NT2/D1 (cell line): ENCODE measurements at regions not wholly inside any gene's neighbourhood (a gene's known extent, or its start where the extent isn't known, plus 50 kb on each side); places are given as distances from the start of the nearest gene placed in this dataset.

Source experiments
- DNase-seq: peaks from one replicate; pipeline ENCODE4 v3.0.0-alpha.2; 2011; ENCODE audit warnings: low read depth, low spot score
- H3K27me3 ChIP-seq: 2 replicates; pipeline ENCODE4 v1.6.0; 2011; ENCODE audit warnings: mild to moderate bottlenecking; ENCODE audit not compliant: insufficient read length, insufficient read depth
- H3K36me3 ChIP-seq: 2 replicates; pipeline ENCODE4 v1.6.1; 2011; ENCODE audit warnings: mild to moderate bottlenecking, low read length, mixed read lengths; ENCODE audit not compliant: insufficient read depth, insufficient read length
- H3K4me1 ChIP-seq: 2 replicates; pipeline ENCODE4 v1.5.1; 2011; ENCODE audit not compliant: insufficient read depth, insufficient read length
- H3K4me3 ChIP-seq: 2 replicates; pipeline ENCODE4 v1.5.1; 2011; ENCODE audit warnings: low read depth; ENCODE audit not compliant: insufficient read length
- H3K9ac ChIP-seq: 2 replicates; pipeline ENCODE4 v1.6.0; 2011; ENCODE audit warnings: low read depth; ENCODE audit not compliant: insufficient read length
- H3K9me3 ChIP-seq: 2 replicates; pipeline ENCODE4 v1.5.1; 2011; ENCODE audit warnings: mild to moderate bottlenecking, low read length; ENCODE audit not compliant: insufficient read depth
- SUZ12 ChIP-seq: IDR thresholded peaks from 2 replicates; pipeline ENCODE4 v1.6.1; 2011; ENCODE audit not compliant: insufficient read length, insufficient read depth; ENCODE audit errors: extremely low read depth
- YY1 ChIP-seq: IDR thresholded peaks from 2 replicates; pipeline ENCODE4 v1.6.1; 2011; ENCODE audit not compliant: insufficient read length, insufficient read depth
- ZNF274 ChIP-seq: IDR thresholded peaks from 2 replicates; pipeline ENCODE4 v1.6.1; 2011; ENCODE audit warnings: mild to moderate bottlenecking, low read depth, low read length

DNA sequence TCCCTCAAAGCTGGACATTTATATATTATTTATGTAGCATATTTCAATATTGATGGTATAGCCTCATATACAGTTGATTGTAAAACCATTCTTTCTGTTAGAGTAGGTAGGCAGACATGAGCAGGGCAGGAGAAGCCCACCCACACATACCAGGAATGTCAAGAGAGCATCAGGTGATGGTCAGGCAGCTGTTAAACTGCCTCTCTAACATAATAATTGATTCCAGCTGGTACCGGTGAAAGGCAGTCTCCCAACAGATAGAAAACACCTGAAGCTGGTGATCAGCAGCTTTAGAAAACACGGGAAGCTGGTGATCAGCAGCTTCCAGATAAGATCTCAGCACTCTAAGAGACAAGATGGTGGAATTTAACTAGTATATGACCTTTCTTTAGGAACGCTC lies 132.9 kb downstream of the SLITRK6 start:
- no peaks in the 10 kb centered on the region for H3K4me1 ChIP-seq
- TF ChIP-seq SUZ12 (no peak), YY1 (no peak), ZNF274 (no peak)
- H3K9me3 ChIP-seq: no peaks in the 10 kb centered on the region
- H3K27me3 ChIP-seq: no peaks in the 10 kb centered on the region
- no peak overlapping the region for H3K4me3 ChIP-seq
- H3K36me3 ChIP-seq: no peaks in the 10 kb centered on the region
- DNase-seq: peak; percentile 5
- no peak overlapping the region for H3K9ac ChIP-seq

DNA sequence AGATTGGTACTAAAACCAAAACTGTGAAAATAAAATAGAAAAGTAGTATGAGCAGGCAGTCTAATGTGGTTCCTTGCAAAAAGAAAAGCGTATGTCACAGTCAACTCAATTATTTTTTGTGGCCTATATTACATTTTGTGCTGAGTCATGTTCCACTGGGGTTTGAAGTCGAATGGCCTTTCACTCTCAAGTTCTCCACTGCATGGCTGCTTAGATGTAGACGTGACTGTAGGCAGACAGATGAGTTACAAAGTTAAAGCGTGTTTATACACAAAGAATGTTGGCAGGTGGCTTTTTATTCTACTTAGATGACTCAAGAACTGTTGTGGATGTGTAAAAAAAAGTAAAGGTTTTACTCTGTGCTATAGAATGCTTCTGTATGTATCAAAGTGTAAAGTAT lies 133.9 kb downstream of the SLITRK6 start:
- Histone ChIP-seq H3K4me3 (no peak overlapping the region), H3K9ac (no peak overlapping the region), H3K4me1 (no peaks in the 10 kb centered on the region), H3K27me3 (no peaks in the 10 kb centered on the region), H3K36me3 (no peaks in the 10 kb centered on the region), H3K9me3 (no peaks in the 10 kb centered on the region)
- DNase-seq: no peak
- TF ChIP-seq SUZ12 (no peak), ZNF274 (no peak), YY1 (no peak)

- DNase-seq: no peak
- Histone ChIP-seq H3K36me3 (no peaks in the 10 kb centered on the region), H3K9me3 (no peaks in the 10 kb centered on the region), H3K9ac (no peak overlapping the region), H3K4me1 (no peaks in the 10 kb centered on the region), H3K27me3 (no peaks in the 10 kb centered on the region), H3K4me3 (no peak overlapping the region)
- TF ChIP-seq SUZ12 (no peak), ZNF274 (no peak), YY1 (no peak)
Observed at GRCh38 chr13:85663856-85664255, 135.4 kb downstream of the SLITRK6 start.

DNA sequence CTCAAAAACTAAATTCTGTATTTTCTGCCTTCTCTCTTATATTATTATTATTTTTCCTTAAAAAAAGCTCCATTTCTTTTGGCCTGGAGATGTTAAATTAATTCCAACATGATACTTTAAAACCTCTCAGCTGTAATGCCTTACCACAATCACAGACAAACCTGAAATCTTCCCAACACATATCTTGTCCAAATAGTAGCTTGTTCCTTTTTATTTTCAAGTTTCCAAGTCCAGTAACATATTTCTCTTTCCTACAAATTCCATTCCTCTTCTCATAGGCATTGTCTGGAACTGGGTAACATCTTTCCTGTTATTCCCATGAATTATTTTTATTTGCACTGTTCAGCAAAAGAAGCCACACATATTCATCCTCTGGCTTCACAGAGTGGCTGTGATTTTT lies 137.0 kb downstream of the SLITRK6 start:
- TF ChIP-seq SUZ12 (no peak), ZNF274 (no peak), YY1 (no peak)
- DNase-seq: no peak
- Histone ChIP-seq H3K4me1 (no peaks in the 10 kb centered on the region), H3K4me3 (no peak overlapping the region), H3K36me3 (no peaks in the 10 kb centered on the region), H3K27me3 (no peaks in the 10 kb centered on the region), H3K9ac (no peak overlapping the region), H3K9me3 (no peaks in the 10 kb centered on the region)

GRCh38 chr13:85661675-85662074 lies 137.5 kb downstream of the SLITRK6 start:
- no peaks in the 10 kb centered on the region for H3K4me1 ChIP-seq
- DNase-seq: no peak
- TF ChIP-seq YY1 (no peak), ZNF274 (no peak), SUZ12 (no peak)
- no peaks in the 10 kb centered on the region for H3K36me3 ChIP-seq
- H3K9me3 ChIP-seq: no peaks in the 10 kb centered on the region
- no peaks in the 10 kb centered on the region for H3K27me3 ChIP-seq
- no peak overlapping the region for H3K9ac ChIP-seq
- no peak overlapping the region for H3K4me3 ChIP-seq

- Histone ChIP-seq H3K36me3 (no peaks in the 10 kb centered on the region), H3K4me1 (no peaks in the 10 kb centered on the region), H3K4me3 (no peak overlapping the region), H3K27me3 (no peaks in the 10 kb centered on the region), H3K9ac (no peak overlapping the region), H3K9me3 (no peaks in the 10 kb centered on the region)
- no peak for DNase-seq
- TF ChIP-seq YY1 (no peak), SUZ12 (no peak), ZNF274 (no peak)
Observed at GRCh38 chr13:85659493-85659892, 139.7 kb downstream of the SLITRK6 start.

GRCh38 chr13:85657942-85658341 lies 141.3 kb downstream of the SLITRK6 start:
- Histone ChIP-seq H3K9me3 (no peaks in the 10 kb centered on the region), H3K4me3 (no peak overlapping the region), H3K9ac (no peak overlapping the region), H3K4me1 (no peaks in the 10 kb centered on the region), H3K36me3 (no peaks in the 10 kb centered on the region), H3K27me3 (no peaks in the 10 kb centered on the region)
- no peak for TF ChIP-seq ZNF274
- TF ChIP-seq YY1: no peak
- TF ChIP-seq SUZ12: no peak
- no peak for DNase-seq

GRCh38 chr13:85655040-85655439 lies 144.2 kb downstream of the SLITRK6 start:
- TF ChIP-seq SUZ12 (no peak), ZNF274 (no peak), YY1 (no peak)
- Histone ChIP-seq H3K36me3 (no peaks in the 10 kb centered on the region), H3K4me1 (no peaks in the 10 kb centered on the region), H3K9me3 (no peaks in the 10 kb centered on the region), H3K9ac (no peak overlapping the region), H3K4me3 (no peak overlapping the region), H3K27me3 (no peaks in the 10 kb centered on the region)
- no peak for DNase-seq
